Prostate gland (tissue), 2 donors: ENCODE measurements at regions not wholly inside any gene's neighbourhood (a gene's known extent, or its start where the extent isn't known, plus 50 kb on each side); places are given as distances from the start of the nearest gene placed in this dataset.
"Not testable (repeated sequence)": the region's sequence is repeated elsewhere in the genome, so short reads cannot be mapped to it uniquely, and the experiment has no call there.

Source experiments
- DNase-seq: peaks from one replicate; pipeline ENCODE4 v3.0.0-alpha.2; 2019; ENCODE audit warnings: low spot score
- H3K27ac ChIP-seq, 2 donors: fragments of 200-600 bp; sonication (generic); 2 replicates each; pipeline ENCODE4 v1.5.1; 2017 to 2019
- H3K27me3 ChIP-seq: fragments of 200-600 bp; sonication (generic); replicated peaks from 2 replicates; pipeline ENCODE4 v1.5.1; 2019; ENCODE audit not compliant: insufficient read depth
- H3K36me3 ChIP-seq, 2 donors: fragments of 200-600 bp; sonication (generic); 1 replicate in 1 of 2; 2 replicates in 1 of 2; pipeline versions ENCODE4 v1.5.1 to v1.8.1; 2017 to 2019
- H3K4me1 ChIP-seq: fragments of 200-600 bp; sonication (generic); replicated peaks from 2 replicates; pipeline ENCODE4 v1.5.1; 2019
- H3K4me3 ChIP-seq, 2 donors: fragments of 200-600 bp; sonication (generic); 2 replicates each; pipeline ENCODE4 v1.5.1; 2017 to 2019
- H3K9me3 ChIP-seq: fragments of 200-600 bp; sonication (generic); 2 replicates; pipeline ENCODE4 v1.5.1; 2017
- POLR2A ChIP-seq: fragments of 450-650 bp; IDR thresholded peaks from one replicate; pipeline ENCODE4 v1.6.1; 2016; ENCODE audit warnings: antibody characterized with exemption, mild to moderate bottlenecking
- POLR2AphosphoS5 ChIP-seq: sonication (generic); formaldehyde crosslinking; IDR thresholded peaks from one replicate; pipeline ENCODE4 v1.6.1; 2017; ENCODE audit warnings: antibody characterized with exemption
- whole genome bisulfite sequencing: methylation state at CpG from one replicate; pipeline ENCODE4 v1.1.5; 2018; 5-methylcytosine and 5-hydroxymethylcytosine counted together
- intact Hi-C: fragments of 100-400 bp; cut with DNase I; formaldehyde crosslinking; loops from one replicate; pipeline ENCODE4 v1.14.2; 2022
- TF ChIP-seq, protein P1 (sequence below), 4 experiments: fragments of 200-600 bp in 2 of 4; fragments of 450-650 bp in 2 of 4; sonication (generic) in 2 of 4; IDR thresholded peaks; 1 replicate in 3 of 4; 2 replicates in 1 of 4; pipeline ENCODE4 v1.5.1; 2016 to 2019; ENCODE audit warnings: antibody characterized with exemption in 4 of 4, mild to moderate bottlenecking in 2 of 4, moderate library complexity in 2 of 4

DNA sequence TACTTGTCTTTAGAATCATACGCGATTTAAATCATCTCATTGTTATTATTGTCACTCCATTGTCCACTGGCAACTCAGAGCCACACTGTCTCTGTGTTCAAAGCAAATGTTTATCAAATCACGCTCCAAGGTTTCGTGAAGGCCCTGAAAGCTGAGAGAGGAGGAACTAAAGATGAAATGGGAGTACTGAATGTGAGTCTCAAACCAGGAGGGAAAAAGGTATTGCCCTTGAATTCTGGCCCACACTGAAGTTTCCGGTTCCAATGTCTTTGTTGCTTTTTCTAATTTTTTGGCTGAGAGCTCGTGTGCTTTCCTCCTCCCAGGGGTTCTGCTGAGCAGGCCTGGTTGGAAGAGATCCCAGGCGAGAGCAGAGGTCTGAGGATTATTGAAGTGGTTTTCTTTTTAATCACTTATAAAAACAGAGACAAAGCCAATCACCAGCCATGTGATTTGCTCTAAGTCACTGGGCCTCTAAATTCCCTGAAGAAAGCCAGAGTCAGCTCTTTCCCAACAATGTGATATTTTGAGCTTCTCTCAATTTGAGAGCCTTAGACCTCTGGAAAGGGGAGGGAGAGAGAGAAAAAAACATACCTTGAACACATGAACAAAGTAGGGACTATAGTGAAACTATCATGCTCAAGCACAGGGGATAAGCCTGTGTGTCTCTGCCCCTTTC lies 420.8 kb upstream of the GRAMD2B start:
- intact Hi-C loops = no loop called here
- Histone ChIP-seq H3K4me1 (no peaks in the 10 kb centered on the region), H3K9me3 (no peaks in the 10 kb centered on the region), H3K4me3 (no peak overlapping the region), H3K36me3 (no peaks in the 10 kb centered on the region), H3K27me3 (no peaks in the 10 kb centered on the region), H3K27ac (no peak overlapping the region)
- peak; percentile 22 for DNase-seq
- WGBS = 24% methylated on average over 7 of the region's 7 CpGs
- TF ChIP-seq POLR2A (no peak), POLR2AphosphoS5 (peak; percentile 40)

DNA sequence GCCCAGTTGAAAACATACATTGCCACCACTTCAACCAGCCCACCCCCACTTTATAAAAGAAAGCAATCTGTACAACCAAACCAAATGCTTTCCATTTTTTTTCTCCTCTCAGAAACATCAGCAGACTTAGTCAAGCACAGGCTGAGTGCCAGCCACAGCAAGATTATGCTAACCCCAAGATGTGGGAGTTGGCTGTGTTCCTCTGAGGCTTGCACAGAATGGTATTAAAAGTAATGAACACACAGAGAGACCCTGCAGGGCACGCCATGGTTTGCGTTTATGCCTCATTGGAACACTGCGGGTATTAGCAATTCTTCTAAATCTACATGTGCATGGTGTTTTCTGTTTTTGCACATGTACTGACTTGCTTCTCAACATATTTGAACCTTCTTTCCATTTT lies 419.9 kb upstream of the GRAMD2B start:
- H3K4me1 ChIP-seq = no peaks in the 10 kb centered on the region
- TF ChIP-seq, protein P1, sequence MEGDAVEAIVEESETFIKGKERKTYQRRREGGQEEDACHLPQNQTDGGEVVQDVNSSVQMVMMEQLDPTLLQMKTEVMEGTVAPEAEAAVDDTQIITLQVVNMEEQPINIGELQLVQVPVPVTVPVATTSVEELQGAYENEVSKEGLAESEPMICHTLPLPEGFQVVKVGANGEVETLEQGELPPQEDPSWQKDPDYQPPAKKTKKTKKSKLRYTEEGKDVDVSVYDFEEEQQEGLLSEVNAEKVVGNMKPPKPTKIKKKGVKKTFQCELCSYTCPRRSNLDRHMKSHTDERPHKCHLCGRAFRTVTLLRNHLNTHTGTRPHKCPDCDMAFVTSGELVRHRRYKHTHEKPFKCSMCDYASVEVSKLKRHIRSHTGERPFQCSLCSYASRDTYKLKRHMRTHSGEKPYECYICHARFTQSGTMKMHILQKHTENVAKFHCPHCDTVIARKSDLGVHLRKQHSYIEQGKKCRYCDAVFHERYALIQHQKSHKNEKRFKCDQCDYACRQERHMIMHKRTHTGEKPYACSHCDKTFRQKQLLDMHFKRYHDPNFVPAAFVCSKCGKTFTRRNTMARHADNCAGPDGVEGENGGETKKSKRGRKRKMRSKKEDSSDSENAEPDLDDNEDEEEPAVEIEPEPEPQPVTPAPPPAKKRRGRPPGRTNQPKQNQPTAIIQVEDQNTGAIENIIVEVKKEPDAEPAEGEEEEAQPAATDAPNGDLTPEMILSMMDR (IDR thresholded peaks at IDR 0.05) = no peak
- TF ChIP-seq POLR2A = no peak
- TF ChIP-seq POLR2AphosphoS5 = no peak
- 31% methylated on average over 3 of the region's 3 CpGs for WGBS
- H3K36me3 ChIP-seq = no peaks in the 10 kb centered on the region
- H3K4me3 ChIP-seq = no peak overlapping the region
- DNase-seq = peak; percentile 6
- no peak overlapping the region for H3K27ac ChIP-seq
- H3K27me3 ChIP-seq = no peaks in the 10 kb centered on the region
- intact Hi-C loops = no loop called here
- no peaks in the 10 kb centered on the region for H3K9me3 ChIP-seq

DNA sequence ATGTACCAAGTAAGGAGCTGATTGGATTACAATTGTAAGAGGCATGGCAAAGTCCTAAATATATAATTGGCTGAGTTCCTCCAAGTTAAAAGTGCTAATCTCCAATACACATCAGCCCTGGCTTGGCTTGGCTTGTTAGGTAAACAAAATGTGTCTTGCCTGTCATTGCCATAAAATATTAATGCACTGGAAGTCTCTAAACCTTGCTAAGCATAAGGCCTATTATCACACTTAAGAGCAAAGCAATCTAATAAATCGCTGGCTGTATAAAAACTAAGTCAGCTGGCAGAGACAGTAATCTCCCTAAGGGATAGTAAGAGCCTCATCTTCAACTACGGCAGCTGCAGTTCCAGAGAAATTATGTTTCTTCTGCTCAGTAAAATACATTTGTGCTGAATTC lies 418.6 kb upstream of the GRAMD2B start:
- WGBS = 9% methylated on average over 2 of the region's 2 CpGs
- H3K4me1 ChIP-seq = no peaks in the 10 kb centered on the region

DNA sequence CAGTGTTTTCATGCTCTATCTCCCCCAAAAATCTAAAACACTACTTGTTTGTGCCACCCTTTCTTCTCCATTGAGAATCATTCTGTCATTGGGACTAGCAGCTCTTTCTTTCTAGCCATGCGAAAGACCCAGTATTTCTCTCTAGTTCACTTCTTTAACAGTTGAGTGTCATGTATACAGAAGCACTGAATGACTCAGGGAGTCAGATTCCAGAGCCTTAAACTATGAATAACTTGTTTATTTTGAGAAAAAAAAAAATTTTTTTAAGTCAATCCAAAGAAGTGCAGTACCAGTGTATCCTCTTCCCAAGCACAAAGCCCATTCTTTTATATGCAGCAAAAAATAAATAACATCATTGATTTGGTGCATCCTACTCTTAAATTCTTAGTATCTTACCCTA lies 415.4 kb upstream of the GRAMD2B start:
- intact Hi-C loops = no loop called here
- no peak for DNase-seq
- Histone ChIP-seq H3K27me3 (no peaks in the 10 kb centered on the region), H3K4me3 (no peak overlapping the region), H3K36me3 (no peaks in the 10 kb centered on the region), H3K9me3 (no peaks in the 10 kb centered on the region), H3K27ac (no peak overlapping the region), H3K4me1 (no peaks in the 10 kb centered on the region)
- TF ChIP-seq, protein P1 (IDR thresholded peaks at IDR 0.05) = no peak
- no peak for TF ChIP-seq POLR2A
- TF ChIP-seq POLR2AphosphoS5 = no peak
- 100% methylated on average over 1 of the region's 1 CpG for WGBS

More for the DNA sequence above, 418.6 kb upstream of the GRAMD2B start:
- peak; percentile 77 for TF ChIP-seq POLR2AphosphoS5
- TF ChIP-seq, protein P1 (IDR thresholded peaks at IDR 0.05) = no peak
- Histone ChIP-seq H3K4me3 (no peak overlapping the region), H3K27me3 (no peaks in the 10 kb centered on the region), H3K9me3 (no peaks in the 10 kb centered on the region), H3K27ac (no peak overlapping the region), H3K36me3 (no peaks in the 10 kb centered on the region)
- peak; percentile 34 for DNase-seq
- intact Hi-C loops = no loop called here

DNA sequence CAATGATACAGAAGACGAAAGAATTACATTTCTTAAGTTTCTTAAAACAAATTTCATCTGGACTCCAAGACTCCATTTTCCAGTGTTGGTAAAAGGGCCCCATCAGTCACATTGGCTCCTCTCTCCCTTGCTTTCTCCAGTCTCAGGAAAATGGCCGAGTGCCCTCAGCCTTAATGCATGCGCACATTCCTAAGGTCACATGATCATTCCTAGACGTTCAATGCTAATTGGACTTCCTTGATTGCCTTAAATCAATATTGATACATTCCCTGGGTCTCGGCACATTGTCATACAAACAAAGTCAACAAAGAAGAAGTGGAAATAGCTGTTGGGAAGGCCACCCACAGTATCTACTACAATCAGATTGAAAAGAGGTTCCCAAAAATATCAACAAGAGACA lies 413.6 kb upstream of the GRAMD2B start:
- intact Hi-C loops = no loop called here
- Histone ChIP-seq H3K36me3 (no peaks in the 10 kb centered on the region), H3K27ac (no peak overlapping the region), H3K9me3 (no peaks in the 10 kb centered on the region), H3K4me1 (no peaks in the 10 kb centered on the region), H3K27me3 (no peaks in the 10 kb centered on the region), H3K4me3 (no peak overlapping the region)
- 73% methylated on average over 5 of the region's 5 CpGs for WGBS
- TF ChIP-seq, protein P1 (IDR thresholded peaks at IDR 0.05) = no peak
- TF ChIP-seq POLR2A (no peak), POLR2AphosphoS5 (no peak)
- DNase-seq = no peak

DNA sequence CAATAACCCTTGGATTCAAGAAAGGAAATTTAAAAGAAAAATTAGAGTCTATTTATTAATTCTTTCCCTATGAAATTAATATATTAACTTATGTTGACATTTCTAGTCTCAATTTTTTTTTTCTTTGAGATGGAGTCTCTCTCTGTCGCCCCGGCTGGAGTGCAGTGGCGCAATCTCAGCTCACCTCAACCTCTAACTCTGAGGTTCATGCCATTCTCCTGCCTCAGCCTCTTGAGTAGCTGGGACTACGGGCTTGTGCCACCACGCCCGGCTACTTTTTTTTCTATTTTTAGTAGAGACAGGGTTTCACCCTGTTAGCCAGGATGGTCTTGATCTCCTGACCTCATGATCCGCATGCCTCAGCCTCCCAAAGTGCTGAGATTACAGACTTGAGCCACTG lies 411.7 kb upstream of the GRAMD2B start:
- 97% methylated on average over 7 of the region's 7 CpGs for WGBS
- H3K9me3 ChIP-seq, H3K27me3 ChIP-seq, H3K4me3 ChIP-seq, H3K4me1 ChIP-seq, intact Hi-C loops, H3K27ac ChIP-seq, DNase-seq, H3K36me3 ChIP-seq: not testable (repeated sequence)
